ENCODE measurements at regions not wholly inside any gene's neighbourhood (a gene's known extent, or its start where the extent isn't known, plus 50 kb on each side); places are given as distances from the start of the nearest gene placed in this dataset.

GRCh38 chr6:26246058-26246457 lies 118.9 kb upstream of the BTN3A2 start:
- Mint-ChIP-seq H3K9me3 (no peaks in the 10 kb centered on the region), H3K4me1 (peaks cover 24 to 40% of the 10 kb centered on the region in 2 donors), H3K36me3 (no peaks in the 10 kb centered on the region), H3K27ac (no peak overlapping the region), H3K4me3 (no peak overlapping the region), H3K27me3 (ENCODE audit: low read depth in 3 of 3) (peaks cover 8 to 15% (median 8%) of the 10 kb centered on the region in 3 donors)
- DNase-seq = no peak

GRCh38 chr6:26246553-26246952 lies 118.4 kb upstream of the BTN3A2 start:
- H3K4me1 Mint-ChIP-seq = peaks cover 25 to 43% of the 10 kb centered on the region in 2 donors
- no peaks in the 10 kb centered on the region for H3K9me3 Mint-ChIP-seq
- H3K4me3 Mint-ChIP-seq = no peak overlapping the region

GRCh38 chr6:26249707-26249956 lies 115.4 kb upstream of the BTN3A2 start:
- H3K4me1 Mint-ChIP-seq = peaks cover 39 to 59% of the 10 kb centered on the region in 2 donors
- H3K27ac Mint-ChIP-seq = peak overlapping the region; percentile 91 to 97 (median 94)
- no peaks in the 10 kb centered on the region for H3K36me3 Mint-ChIP-seq
- no peak for DNase-seq
- H3K4me3 Mint-ChIP-seq = peak overlapping the region; percentile 95 to 100 (median 99)
- peaks cover 6 to 15% (median 10%) of the 10 kb centered on the region in 3 donors for H3K27me3 Mint-ChIP-seq (ENCODE audit: low read depth in 3 of 3)
- no peaks in the 10 kb centered on the region for H3K9me3 Mint-ChIP-seq

More at GRCh38 chr6:26246553-26246952, 118.4 kb upstream of the BTN3A2 start:
- peaks cover 6 to 20% (median 10%) of the 10 kb centered on the region in 3 donors for H3K27me3 Mint-ChIP-seq (ENCODE audit: low read depth in 3 of 3)
- no peak overlapping the region for H3K27ac Mint-ChIP-seq
- no peaks in the 10 kb centered on the region for H3K36me3 Mint-ChIP-seq
- no peak for DNase-seq

GRCh38 chr6:26249957-26250697 lies 114.9 kb upstream of the BTN3A2 start:
- peak overlapping the region; percentile 95 to 100 (median 99) for H3K4me3 Mint-ChIP-seq
- peaks cover 42 to 64% of the 10 kb centered on the region in 2 donors for H3K4me1 Mint-ChIP-seq
- H3K27ac Mint-ChIP-seq = peak overlapping the region; percentile 91 to 97 (median 94)
- peak; percentile 68 to 73 (median 69) for DNase-seq
- peaks cover 6 to 15% (median 10%) of the 10 kb centered on the region in 3 donors for H3K27me3 Mint-ChIP-seq (ENCODE audit: low read depth in 3 of 3)
- H3K36me3 Mint-ChIP-seq = no peaks in the 10 kb centered on the region
- no peaks in the 10 kb centered on the region for H3K9me3 Mint-ChIP-seq

GRCh38 chr6:26250698-26251044 lies 114.3 kb upstream of the BTN3A2 start:
- Mint-ChIP-seq H3K4me1 (peaks cover 42 to 65% of the 10 kb centered on the region in 2 donors), H3K27me3 (ENCODE audit: low read depth in 3 of 3) (peaks cover 6 to 15% (median 10%) of the 10 kb centered on the region in 3 donors), H3K36me3 (no peaks in the 10 kb centered on the region)

GRCh38 chr6:26251354-26252076 lies 113.5 kb upstream of the BTN3A2 start:
- peak overlapping the region; percentile 95 to 100 (median 99) for H3K4me3 Mint-ChIP-seq
- H3K27me3 Mint-ChIP-seq (ENCODE audit: low read depth in 3 of 3) = peaks cover 6 to 15% (median 10%) of the 10 kb centered on the region in 3 donors
- peaks cover 42 to 65% of the 10 kb centered on the region in 2 donors for H3K4me1 Mint-ChIP-seq
- H3K27ac Mint-ChIP-seq = peak overlapping the region; percentile 90 to 97 (median 95)
- no peaks in the 10 kb centered on the region for H3K9me3 Mint-ChIP-seq
- peak; percentile 74 to 78 (median 75) for DNase-seq
- H3K36me3 Mint-ChIP-seq = no peaks in the 10 kb centered on the region

More at GRCh38 chr6:26250698-26251044, 114.3 kb upstream of the BTN3A2 start:
- H3K4me3 Mint-ChIP-seq = peak overlapping the region; percentile 95 to 100 (median 99)
- no peaks in the 10 kb centered on the region for H3K9me3 Mint-ChIP-seq
- peak; percentile 65 to 68 (median 67) for DNase-seq
- H3K27ac Mint-ChIP-seq = peak overlapping the region; percentile 91 to 97 (median 94)

- no peaks in the 10 kb centered on the region for H3K36me3 Mint-ChIP-seq
- H3K4me1 Mint-ChIP-seq = peaks cover 42 to 65% of the 10 kb centered on the region in 2 donors
- peak overlapping the region; percentile 90 to 97 (median 95) for H3K27ac Mint-ChIP-seq
- H3K9me3 Mint-ChIP-seq = no peaks in the 10 kb centered on the region
- peaks cover 6 to 15% (median 10%) of the 10 kb centered on the region in 3 donors for H3K27me3 Mint-ChIP-seq (ENCODE audit: low read depth in 3 of 3)
- peak overlapping the region; percentile 95 to 100 (median 99) for H3K4me3 Mint-ChIP-seq
- peak in 1 of 3 donors; percentile 10 for DNase-seq
These were observed 112.9 kb upstream of the BTN3A2 start for GRCh38 chr6:26252077-26252472.

GRCh38 chr6:26254724-26255123 lies 110.3 kb upstream of the BTN3A2 start:
- Mint-ChIP-seq H3K9me3 (no peaks in the 10 kb centered on the region), H3K36me3 (no peaks in the 10 kb centered on the region), H3K4me3 (peak overlapping the region in 2 of 5 donors; percentile 6 to 34), H3K4me1 (peaks cover 36 to 49% of the 10 kb centered on the region in 2 donors), H3K27me3 (ENCODE audit: low read depth in 3 of 3) (peaks cover 8 to 12% (median 8%) of the 10 kb centered on the region in 3 donors), H3K27ac (no peak overlapping the region)
- DNase-seq = no peak

- Mint-ChIP-seq H3K27me3 (ENCODE audit: low read depth in 3 of 3) (peaks cover 0 to 3% (median 0%) of the 10 kb centered on the region in 3 donors), H3K27ac (no peak overlapping the region), H3K36me3 (no peaks in the 10 kb centered on the region), H3K4me3 (no peak overlapping the region), H3K9me3 (no peaks in the 10 kb centered on the region), H3K4me1 (peaks cover 18 to 24% of the 10 kb centered on the region in 2 donors)
- DNase-seq = no peak
These were observed 107.7 kb upstream of the BTN3A2 start for GRCh38 chr6:26257272-26257671.

- peaks cover 6 to 12% of the 10 kb centered on the region in 2 donors for H3K4me1 Mint-ChIP-seq
- H3K4me3 Mint-ChIP-seq = no peak overlapping the region
- no peaks in the 10 kb centered on the region for H3K9me3 Mint-ChIP-seq
- peaks cover 0 to 3% (median 0%) of the 10 kb centered on the region in 3 donors for H3K27me3 Mint-ChIP-seq (ENCODE audit: low read depth in 3 of 3)
- H3K27ac Mint-ChIP-seq = no peak overlapping the region
- H3K36me3 Mint-ChIP-seq = no peaks in the 10 kb centered on the region
- DNase-seq = no peak
These were observed 106.6 kb upstream of the BTN3A2 start for GRCh38 chr6:26258212-26258977.

- H3K36me3 Mint-ChIP-seq = no peaks in the 10 kb centered on the region
- no peaks in the 10 kb centered on the region for H3K9me3 Mint-ChIP-seq
These were observed 104.8 kb upstream of the BTN3A2 start for GRCh38 chr6:26260110-26260637.

GRCh38 chr6:26260725-26261490 lies 104.1 kb upstream of the BTN3A2 start:
- Mint-ChIP-seq H3K4me3 (no peak overlapping the region), H3K36me3 (no peaks in the 10 kb centered on the region), H3K4me1 (no peaks in the 10 kb centered on the region), H3K27me3 (ENCODE audit: low read depth in 3 of 3) (peaks cover 0 to 3% (median 0%) of the 10 kb centered on the region in 3 donors), H3K9me3 (no peaks in the 10 kb centered on the region), H3K27ac (no peak overlapping the region)
- DNase-seq = no peak

More at GRCh38 chr6:26260110-26260637, 104.8 kb upstream of the BTN3A2 start:
- H3K4me3 Mint-ChIP-seq = no peak overlapping the region
- H3K27ac Mint-ChIP-seq = no peak overlapping the region
- peaks cover 0 to under 1% of the 10 kb centered on the region in 2 donors for H3K4me1 Mint-ChIP-seq
- peaks cover 0 to 3% (median 0%) of the 10 kb centered on the region in 3 donors for H3K27me3 Mint-ChIP-seq (ENCODE audit: low read depth in 3 of 3)
- no peak for DNase-seq

GRCh38 chr6:26264547-26264946 lies 100.5 kb upstream of the BTN3A2 start:
- Mint-ChIP-seq H3K27me3 (ENCODE audit: low read depth in 3 of 3) (no peaks in the 10 kb centered on the region), H3K9me3 (no peaks in the 10 kb centered on the region), H3K27ac (no peak overlapping the region), H3K4me3 (no peak overlapping the region), H3K4me1 (peaks cover 0 to 1% of the 10 kb centered on the region in 2 donors), H3K36me3 (no peaks in the 10 kb centered on the region)
- no peak for DNase-seq

Measured in immature natural killer cell (primary cell).